ENCODE measurements at regions not wholly inside any gene's neighbourhood (a gene's known extent, or its start where the extent isn't known, plus 50 kb on each side); places are given as distances from the start of the nearest gene placed in this dataset.

- Histone ChIP-seq H3K36me3 (no peaks in the 10 kb centered on the region), H3K9me3 (no peaks in the 10 kb centered on the region), H3K27ac (no peak overlapping the region), H3K27me3 (peaks cover 3% of the 10 kb centered on the region), H3K4me3 (no peak overlapping the region), H3K4me1 (no peaks in the 10 kb centered on the region)
- no peak for DNase-seq (ENCODE audit: low spot score in 2 of 2)
- TF ChIP-seq EP300 (IDR thresholded peaks at IDR 0.05) (no peak), POLR2AphosphoS5 (IDR thresholded peaks at IDR 0.05) (no peak), POLR2A (IDR thresholded peaks at IDR 0.05) (no peak)
- TF ChIP-seq, protein P1, sequence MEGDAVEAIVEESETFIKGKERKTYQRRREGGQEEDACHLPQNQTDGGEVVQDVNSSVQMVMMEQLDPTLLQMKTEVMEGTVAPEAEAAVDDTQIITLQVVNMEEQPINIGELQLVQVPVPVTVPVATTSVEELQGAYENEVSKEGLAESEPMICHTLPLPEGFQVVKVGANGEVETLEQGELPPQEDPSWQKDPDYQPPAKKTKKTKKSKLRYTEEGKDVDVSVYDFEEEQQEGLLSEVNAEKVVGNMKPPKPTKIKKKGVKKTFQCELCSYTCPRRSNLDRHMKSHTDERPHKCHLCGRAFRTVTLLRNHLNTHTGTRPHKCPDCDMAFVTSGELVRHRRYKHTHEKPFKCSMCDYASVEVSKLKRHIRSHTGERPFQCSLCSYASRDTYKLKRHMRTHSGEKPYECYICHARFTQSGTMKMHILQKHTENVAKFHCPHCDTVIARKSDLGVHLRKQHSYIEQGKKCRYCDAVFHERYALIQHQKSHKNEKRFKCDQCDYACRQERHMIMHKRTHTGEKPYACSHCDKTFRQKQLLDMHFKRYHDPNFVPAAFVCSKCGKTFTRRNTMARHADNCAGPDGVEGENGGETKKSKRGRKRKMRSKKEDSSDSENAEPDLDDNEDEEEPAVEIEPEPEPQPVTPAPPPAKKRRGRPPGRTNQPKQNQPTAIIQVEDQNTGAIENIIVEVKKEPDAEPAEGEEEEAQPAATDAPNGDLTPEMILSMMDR (IDR thresholded peaks at IDR 0.05): no peak
- WGBS: 60% methylated on average over 4 of the region's 4 CpGs
These were observed 408.4 kb downstream of the BUD13 start for GRCh38 chr11:116364348-116364747.

DNA sequence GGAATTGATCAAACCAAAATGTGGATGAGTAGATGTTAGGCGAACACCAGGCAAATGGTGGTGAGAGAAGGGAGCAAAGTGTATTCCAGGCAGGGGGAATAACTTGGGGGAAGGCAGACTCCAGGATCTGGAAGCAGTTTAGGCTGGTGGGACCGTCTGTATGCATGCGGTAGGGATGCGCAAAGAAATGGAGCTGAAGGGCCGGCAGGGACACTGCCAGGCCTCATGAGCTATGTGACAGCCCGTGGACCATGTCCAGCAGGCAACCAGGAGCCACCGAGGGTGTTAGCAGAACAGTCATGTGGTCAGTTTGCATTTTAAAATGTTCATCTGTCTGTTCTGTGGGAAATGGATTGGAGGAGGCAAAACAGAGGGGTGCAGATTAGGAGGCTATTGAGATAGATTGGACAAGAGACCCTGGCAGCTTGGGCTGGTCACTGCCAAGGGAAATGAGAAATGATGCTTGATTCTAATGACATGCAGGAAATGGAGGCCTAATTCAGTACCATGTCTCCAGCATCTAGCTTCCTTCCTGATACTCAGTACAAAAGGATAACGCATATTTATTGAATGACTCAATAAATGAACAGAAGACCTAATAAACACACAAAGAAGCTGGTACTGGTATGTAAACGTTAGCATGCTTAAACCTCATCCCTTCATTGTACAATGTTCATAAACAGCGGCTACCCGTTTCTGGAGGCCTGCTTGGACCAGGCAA lies 412.4 kb downstream of the BUD13 start:
- 76% methylated on average over 11 of the region's 11 CpGs for WGBS
- peaks cover 8% of the 10 kb centered on the region for H3K27me3 ChIP-seq
- H3K27ac ChIP-seq: no peak overlapping the region
- H3K9me3 ChIP-seq: no peaks in the 10 kb centered on the region
- no peak overlapping the region for H3K4me3 ChIP-seq
- H3K4me1 ChIP-seq: peaks cover 10% of the 10 kb centered on the region
- no peaks in the 10 kb centered on the region for H3K36me3 ChIP-seq
- DNase-seq (ENCODE audit: low spot score in 2 of 2): no peak
- TF ChIP-seq, protein P1 (IDR thresholded peaks at IDR 0.05): no peak
- TF ChIP-seq POLR2AphosphoS5 (IDR thresholded peaks at IDR 0.05) (no peak), POLR2A (IDR thresholded peaks at IDR 0.05) (no peak), EP300 (IDR thresholded peaks at IDR 0.05) (no peak)

DNA sequence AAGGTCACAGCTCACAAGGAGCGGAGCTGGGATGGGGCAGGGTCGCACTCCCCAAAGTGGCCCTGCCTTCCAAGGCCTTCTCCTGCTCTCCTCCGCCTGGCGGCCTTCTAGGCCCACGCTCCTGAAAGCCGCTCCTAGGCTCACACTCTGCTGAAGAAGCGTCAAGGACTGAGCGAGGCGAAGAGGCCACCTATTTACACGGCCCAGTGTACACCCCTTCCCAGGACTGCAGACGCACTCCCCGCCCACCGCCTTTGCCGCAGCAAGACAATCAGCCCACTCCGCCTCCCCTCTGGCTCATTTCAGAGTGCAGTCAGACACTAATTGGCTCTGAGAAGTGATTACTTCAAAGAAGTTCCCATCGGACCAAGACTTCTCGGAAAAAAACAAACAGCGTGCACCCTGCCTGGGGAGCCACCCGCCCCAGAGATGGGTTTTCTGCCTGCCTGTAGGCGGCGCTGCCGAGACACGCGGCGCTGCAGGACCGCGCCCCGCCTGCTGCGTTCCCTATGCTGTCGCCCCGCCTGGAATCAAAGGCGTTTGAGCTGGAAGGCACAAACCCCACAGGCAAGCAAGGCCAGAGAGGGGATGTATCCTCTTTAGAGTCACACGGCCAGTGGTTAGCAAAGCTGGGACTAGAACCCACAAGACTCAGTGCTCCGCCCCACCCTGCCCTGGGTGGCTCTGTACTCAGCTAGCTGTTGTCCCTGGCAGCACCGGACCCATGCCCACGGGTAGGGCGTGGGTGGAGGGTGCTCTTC lies 414.8 kb downstream of the BUD13 start:
- TF ChIP-seq, protein P1 (IDR thresholded peaks at IDR 0.05): peak in 1 of 2 donors; percentile 64
- TF ChIP-seq EP300 (IDR thresholded peaks at IDR 0.05): no peak
- DNase-seq (ENCODE audit: low spot score in 2 of 2): no peak
- H3K36me3 ChIP-seq: no peaks in the 10 kb centered on the region
- WGBS: 17% methylated on average over 23 of the region's 37 CpGs
- no peak overlapping the region for H3K4me3 ChIP-seq
- H3K27me3 ChIP-seq: peaks cover 8% of the 10 kb centered on the region
- no peak overlapping the region for H3K27ac ChIP-seq
- H3K9me3 ChIP-seq: no peaks in the 10 kb centered on the region
- H3K4me1 ChIP-seq: peaks cover 10% of the 10 kb centered on the region

DNA sequence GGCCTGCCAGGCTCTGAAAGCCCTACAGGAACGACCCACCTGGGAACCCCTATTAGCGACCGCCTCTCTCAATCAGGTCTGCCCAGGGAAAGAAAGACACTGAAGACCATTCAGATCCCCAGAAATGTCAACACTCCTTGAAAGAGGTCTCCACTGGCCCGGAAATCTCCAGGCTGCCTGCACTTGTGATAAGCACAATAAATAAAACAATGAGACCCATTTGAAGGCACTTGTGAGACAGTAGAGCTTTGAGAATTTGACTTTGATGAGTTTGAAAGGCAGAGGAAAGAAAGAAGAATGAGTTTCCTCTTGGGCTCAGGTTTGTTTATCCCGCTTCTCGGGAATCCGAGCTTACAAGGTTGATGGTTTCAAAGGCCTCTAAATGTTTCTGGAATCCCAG lies 416.3 kb downstream of the BUD13 start:
- Histone ChIP-seq H3K9me3 (no peaks in the 10 kb centered on the region), H3K27me3 (peaks cover 8% of the 10 kb centered on the region), H3K4me3 (no peak overlapping the region), H3K4me1 (peaks cover 10% of the 10 kb centered on the region), H3K36me3 (no peaks in the 10 kb centered on the region), H3K27ac (no peak overlapping the region)
- no peak for DNase-seq (ENCODE audit: low spot score in 2 of 2)
- WGBS: 68% methylated on average over 7 of the region's 7 CpGs
- TF ChIP-seq POLR2AphosphoS5 (IDR thresholded peaks at IDR 0.05) (no peak), EP300 (IDR thresholded peaks at IDR 0.05) (no peak), POLR2A (IDR thresholded peaks at IDR 0.05) (no peak)
- TF ChIP-seq, protein P1 (IDR thresholded peaks at IDR 0.05): no peak

GRCh38 chr11:116355104-116355503 lies 417.7 kb downstream of the BUD13 start:
- Histone ChIP-seq H3K36me3 (no peaks in the 10 kb centered on the region), H3K4me1 (peaks cover 10% of the 10 kb centered on the region), H3K9me3 (no peaks in the 10 kb centered on the region), H3K27ac (no peak overlapping the region), H3K27me3 (peaks cover 11% of the 10 kb centered on the region), H3K4me3 (no peak overlapping the region)
- TF ChIP-seq, protein P1 (IDR thresholded peaks at IDR 0.05): no peak
- TF ChIP-seq POLR2A (IDR thresholded peaks at IDR 0.05): no peak
- TF ChIP-seq EP300 (IDR thresholded peaks at IDR 0.05): no peak
- no peak for TF ChIP-seq POLR2AphosphoS5 (IDR thresholded peaks at IDR 0.05)
- no peak for DNase-seq (ENCODE audit: low spot score in 2 of 2)
- 70% methylated on average over 1 of the region's 1 CpG for WGBS

Measured in suprapubic skin (tissue), 4 donors.